Epithelial cell of proximal tubule (primary cell): ENCODE measurements at regions not wholly inside any gene's neighbourhood (a gene's known extent, or its start where the extent isn't known, plus 50 kb on each side); places are given as distances from the start of the nearest gene placed in this dataset.

Experiments used
- DNase-seq: peaks from one replicate; pipeline ENCODE4 v3.0.0-alpha.2; 2011; ENCODE audit warnings: low read depth
- H3K4me3 ChIP-seq: 2 replicates; pipeline ENCODE4 v1.5.1; 2011; ENCODE audit warnings: low read depth, mild to moderate bottlenecking, low read length
- TF ChIP-seq, protein P1 (sequence below): conservative IDR thresholded peaks from 2 replicates; pipeline ENCODE4 v1.5.1; 2012; ENCODE audit warnings: low read depth, mild to moderate bottlenecking, low read length

DNA sequence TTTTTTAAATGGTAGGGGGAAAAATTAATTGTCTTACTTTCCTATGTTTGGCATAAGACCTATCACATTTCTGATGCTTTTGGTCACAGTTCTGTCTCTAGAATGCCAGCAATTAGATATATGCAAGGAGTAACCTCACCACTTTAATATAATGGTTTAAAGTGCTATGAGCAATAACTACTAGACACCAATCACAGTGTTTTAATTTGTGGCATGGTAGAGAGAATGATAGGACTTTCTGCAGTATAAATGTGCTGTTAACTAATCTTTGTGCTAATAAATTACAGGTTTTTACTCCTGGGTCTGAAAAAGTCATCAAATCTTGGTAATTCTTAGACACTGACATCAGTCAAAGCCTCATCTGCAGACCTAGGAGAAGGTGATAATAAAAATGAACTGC lies 2110.3 kb downstream of the NCAM2 start:
- DNase-seq: no peak
- TF ChIP-seq, protein P1, sequence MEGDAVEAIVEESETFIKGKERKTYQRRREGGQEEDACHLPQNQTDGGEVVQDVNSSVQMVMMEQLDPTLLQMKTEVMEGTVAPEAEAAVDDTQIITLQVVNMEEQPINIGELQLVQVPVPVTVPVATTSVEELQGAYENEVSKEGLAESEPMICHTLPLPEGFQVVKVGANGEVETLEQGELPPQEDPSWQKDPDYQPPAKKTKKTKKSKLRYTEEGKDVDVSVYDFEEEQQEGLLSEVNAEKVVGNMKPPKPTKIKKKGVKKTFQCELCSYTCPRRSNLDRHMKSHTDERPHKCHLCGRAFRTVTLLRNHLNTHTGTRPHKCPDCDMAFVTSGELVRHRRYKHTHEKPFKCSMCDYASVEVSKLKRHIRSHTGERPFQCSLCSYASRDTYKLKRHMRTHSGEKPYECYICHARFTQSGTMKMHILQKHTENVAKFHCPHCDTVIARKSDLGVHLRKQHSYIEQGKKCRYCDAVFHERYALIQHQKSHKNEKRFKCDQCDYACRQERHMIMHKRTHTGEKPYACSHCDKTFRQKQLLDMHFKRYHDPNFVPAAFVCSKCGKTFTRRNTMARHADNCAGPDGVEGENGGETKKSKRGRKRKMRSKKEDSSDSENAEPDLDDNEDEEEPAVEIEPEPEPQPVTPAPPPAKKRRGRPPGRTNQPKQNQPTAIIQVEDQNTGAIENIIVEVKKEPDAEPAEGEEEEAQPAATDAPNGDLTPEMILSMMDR: no peak
- H3K4me3 ChIP-seq: no peak overlapping the region

DNA sequence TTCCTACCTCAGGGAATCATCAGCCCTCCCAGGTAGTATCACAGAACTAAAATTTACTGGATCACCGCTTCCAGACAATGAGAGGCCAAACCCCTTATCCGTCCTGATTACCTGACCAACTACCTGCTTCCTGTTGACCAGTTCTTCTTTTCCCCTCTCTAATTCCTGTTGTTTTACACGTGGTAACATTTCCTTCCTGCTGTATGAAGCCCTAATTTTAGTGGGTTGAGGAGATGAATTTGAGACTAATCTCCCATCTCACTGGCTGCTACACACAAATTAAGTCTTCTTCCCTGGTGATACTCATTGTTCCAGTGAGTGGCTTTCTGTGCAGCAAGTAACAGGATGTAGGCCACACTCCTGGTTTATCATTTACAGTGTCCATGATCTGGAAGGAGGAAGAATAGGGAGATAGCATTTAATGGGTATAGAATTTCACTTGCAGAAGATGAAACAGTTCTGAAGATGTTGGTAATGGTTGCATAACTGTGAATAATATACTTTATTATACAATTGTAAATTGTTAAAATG lies 2112.9 kb downstream of the NCAM2 start:
- TF ChIP-seq, protein P1: no peak
- peak; percentile 50 for DNase-seq
- no peak overlapping the region for H3K4me3 ChIP-seq

DNA sequence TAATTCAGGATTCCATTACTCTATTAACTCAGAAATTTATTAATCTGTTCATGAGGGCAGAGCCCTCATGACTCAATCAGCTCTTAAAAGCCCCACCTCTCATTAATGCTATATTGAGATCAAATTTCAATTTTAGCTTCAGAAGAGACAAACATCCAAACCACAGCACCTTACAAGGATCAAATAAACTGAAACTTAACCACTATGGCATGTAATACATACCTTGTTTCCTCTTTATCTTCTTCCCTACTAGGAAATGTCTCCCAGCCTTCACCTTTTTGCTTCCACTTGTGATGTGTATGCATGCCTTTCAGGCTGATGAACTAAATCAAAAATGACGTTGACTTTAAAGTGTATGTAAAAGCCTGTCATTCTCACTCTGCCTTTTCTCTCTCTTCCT lies 2121.3 kb downstream of the NCAM2 start:
- no peak for DNase-seq
- no peak overlapping the region for H3K4me3 ChIP-seq
- TF ChIP-seq, protein P1: no peak

DNA sequence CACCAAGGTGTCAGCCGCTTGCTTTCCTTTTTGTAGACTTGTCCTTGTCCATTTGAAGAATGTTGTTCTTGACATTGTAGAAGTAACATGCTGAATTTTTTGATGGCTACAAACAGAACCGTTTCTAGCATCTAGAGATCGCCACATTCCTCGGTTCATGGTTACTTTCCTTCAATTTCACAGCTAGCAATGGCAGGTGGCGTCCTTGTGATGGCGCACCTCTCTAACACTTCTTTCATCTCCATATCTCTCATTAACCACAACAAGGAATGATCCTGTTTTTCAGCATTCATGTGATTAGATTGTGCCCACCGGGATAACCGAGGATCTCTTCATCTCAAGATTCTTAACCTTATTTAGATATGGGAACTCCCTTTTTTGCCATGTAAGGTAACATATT lies 2129.8 kb downstream of the NCAM2 start:
- TF ChIP-seq, protein P1: no peak
- no peak overlapping the region for H3K4me3 ChIP-seq
- no peak for DNase-seq

DNA sequence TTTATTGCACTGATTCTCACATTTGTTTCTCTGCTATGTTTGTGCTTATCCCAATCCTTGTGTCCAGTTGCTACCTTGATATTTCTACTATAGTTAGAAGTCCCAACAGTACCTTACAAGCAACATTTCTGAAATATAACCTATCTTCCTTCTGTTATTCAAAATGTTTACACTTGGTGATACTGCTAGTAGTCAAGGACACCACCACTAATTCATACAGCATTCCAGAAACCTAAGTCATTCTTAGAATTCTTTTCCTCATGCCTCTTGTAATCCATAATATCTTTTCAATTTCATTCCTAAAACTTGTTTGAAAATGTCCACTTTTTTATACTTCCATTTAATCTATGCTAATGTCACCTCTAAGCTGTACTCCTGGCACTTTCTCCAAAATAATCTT lies 2132.1 kb downstream of the NCAM2 start:
- H3K4me3 ChIP-seq: no peak overlapping the region
- TF ChIP-seq, protein P1: no peak
- no peak for DNase-seq

DNA sequence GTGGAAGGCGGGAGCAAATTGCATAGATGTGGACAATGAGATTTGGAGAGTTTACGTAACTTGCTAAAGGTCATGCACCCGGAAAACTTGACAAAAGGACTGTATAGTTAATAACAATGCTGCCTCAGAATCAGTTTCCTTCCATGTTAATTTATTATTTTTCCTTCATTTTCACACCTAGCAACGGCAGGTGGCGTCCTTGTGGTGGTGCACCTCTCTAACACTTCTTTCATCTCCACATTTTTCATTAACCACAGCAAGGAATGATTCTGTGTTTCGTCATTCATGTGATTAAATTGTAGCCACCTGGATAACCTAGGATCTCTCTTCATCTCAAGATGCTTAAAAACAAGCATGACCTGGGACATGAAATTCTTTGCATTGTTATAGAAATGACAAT lies 2133.0 kb downstream of the NCAM2 start:
- no peak for DNase-seq
- H3K4me3 ChIP-seq: no peak overlapping the region
- TF ChIP-seq, protein P1: peak; percentile 23

DNA sequence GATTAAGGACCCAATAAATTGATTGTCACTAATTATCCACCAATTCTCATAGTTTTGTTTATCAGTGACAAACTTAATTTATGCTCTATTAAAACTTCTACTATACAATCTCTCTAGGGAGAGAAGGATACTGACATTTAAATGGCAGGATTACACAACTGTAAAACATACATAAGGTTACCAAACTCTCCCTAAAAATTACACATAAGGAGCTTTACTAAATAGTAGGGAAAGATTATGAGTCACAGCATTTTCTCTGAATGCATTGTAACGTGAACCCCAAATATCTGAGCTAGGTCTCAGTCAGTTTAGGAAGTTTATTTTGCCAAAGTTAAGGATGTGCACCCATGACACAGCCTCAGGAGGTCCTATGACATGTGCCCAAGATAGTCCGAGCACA lies 2140.6 kb downstream of the NCAM2 start:
- no peak for DNase-seq
- no peak overlapping the region for H3K4me3 ChIP-seq
- TF ChIP-seq, protein P1: no peak
